OCI-LY3 (cell line): ENCODE measurements at regions not wholly inside any gene's neighbourhood (a gene's known extent, or its start where the extent isn't known, plus 50 kb on each side); places are given as distances from the start of the nearest gene placed in this dataset.

Experiments
- CTCF ChIP-seq: fragments of 200-600, 300-600 bp; sonication (generic); IDR thresholded peaks from 2 replicates; pipeline ENCODE4 v1.5.1; 2014; ENCODE audit warnings: antibody characterized with exemption, low read length, low read depth
- EZH2phosphoT487 ChIP-seq: fragments of 200-600 bp; shearing (Covaris generic); IDR thresholded peaks from 2 replicates; pipeline ENCODE4 v1.6.1; 2018; ENCODE audit warnings: antibody characterized with exemption, mixed run types, low read depth

- TF ChIP-seq CTCF (no peak), EZH2phosphoT487 (no peak)
Measured at GRCh38 chr2:120855855-120856405, 120.3 kb downstream of the GLI2 start.
